Activated CD4-positive, alpha-beta T cell treated with anti-CD3 and anti-CD28 coated beads, Interleukin-2, amount 10 ng/mL, durations not matched to agents 24 days and 14 days (primary cell): ENCODE measurements at regions not wholly inside any gene's neighbourhood (a gene's known extent, or its start where the extent isn't known, plus 50 kb on each side); places are given as distances from the start of the nearest gene placed in this dataset.

ENCODE experiments used
- DNase-seq: peaks from one replicate; pipeline ENCODE4 v3.0.0; 2022
- H3K27ac Mint-ChIP-seq: one replicate; pipeline ENCODE4 v1.8.0; 2022; ENCODE audit warnings: mild to moderate bottlenecking, mixed read lengths
- H3K27me3 Mint-ChIP-seq: one replicate; pipeline ENCODE4 v1.8.0; 2022; ENCODE audit warnings: mixed read lengths
- H3K36me3 Mint-ChIP-seq: one replicate; pipeline ENCODE4 v1.8.0; 2022; ENCODE audit warnings: low read depth, mild to moderate bottlenecking, mixed read lengths
- H3K4me1 Mint-ChIP-seq: one replicate; pipeline ENCODE4 v1.8.0; 2021; ENCODE audit warnings: mixed read lengths
- H3K4me3 Mint-ChIP-seq: one replicate; pipeline ENCODE4 v1.8.0; 2022; ENCODE audit warnings: mild to moderate bottlenecking, moderate library complexity, mixed read lengths
- H3K9me3 Mint-ChIP-seq: one replicate; pipeline ENCODE4 v1.8.0; 2021; ENCODE audit warnings: mixed read lengths
- intact Hi-C: fragments of 100-400 bp; cut with micrococcal nuclease; formaldehyde crosslinking; loops from one replicate; pipeline ENCODE4 v1.15.1; 2023

- no peaks in the 10 kb centered on the region for H3K9me3 Mint-ChIP-seq
- no peak for DNase-seq
- no peaks in the 10 kb centered on the region for H3K27me3 Mint-ChIP-seq
- intact Hi-C loops, result no loop called here
- no peaks in the 10 kb centered on the region for H3K36me3 Mint-ChIP-seq
- H3K4me1 Mint-ChIP-seq, result no peaks in the 10 kb centered on the region
- H3K27ac Mint-ChIP-seq, result no peak overlapping the region
- H3K4me3 Mint-ChIP-seq, result no peak overlapping the region
Measured at GRCh38 chr4:187178084-187178483, 454.4 kb upstream of the FAT1 start.

GRCh38 chr4:187178587-187178986 lies 454.9 kb upstream of the FAT1 start:
- Mint-ChIP-seq H3K4me3 (no peak overlapping the region), H3K4me1 (no peaks in the 10 kb centered on the region)
- intact Hi-C loops, result no loop called here

DNA sequence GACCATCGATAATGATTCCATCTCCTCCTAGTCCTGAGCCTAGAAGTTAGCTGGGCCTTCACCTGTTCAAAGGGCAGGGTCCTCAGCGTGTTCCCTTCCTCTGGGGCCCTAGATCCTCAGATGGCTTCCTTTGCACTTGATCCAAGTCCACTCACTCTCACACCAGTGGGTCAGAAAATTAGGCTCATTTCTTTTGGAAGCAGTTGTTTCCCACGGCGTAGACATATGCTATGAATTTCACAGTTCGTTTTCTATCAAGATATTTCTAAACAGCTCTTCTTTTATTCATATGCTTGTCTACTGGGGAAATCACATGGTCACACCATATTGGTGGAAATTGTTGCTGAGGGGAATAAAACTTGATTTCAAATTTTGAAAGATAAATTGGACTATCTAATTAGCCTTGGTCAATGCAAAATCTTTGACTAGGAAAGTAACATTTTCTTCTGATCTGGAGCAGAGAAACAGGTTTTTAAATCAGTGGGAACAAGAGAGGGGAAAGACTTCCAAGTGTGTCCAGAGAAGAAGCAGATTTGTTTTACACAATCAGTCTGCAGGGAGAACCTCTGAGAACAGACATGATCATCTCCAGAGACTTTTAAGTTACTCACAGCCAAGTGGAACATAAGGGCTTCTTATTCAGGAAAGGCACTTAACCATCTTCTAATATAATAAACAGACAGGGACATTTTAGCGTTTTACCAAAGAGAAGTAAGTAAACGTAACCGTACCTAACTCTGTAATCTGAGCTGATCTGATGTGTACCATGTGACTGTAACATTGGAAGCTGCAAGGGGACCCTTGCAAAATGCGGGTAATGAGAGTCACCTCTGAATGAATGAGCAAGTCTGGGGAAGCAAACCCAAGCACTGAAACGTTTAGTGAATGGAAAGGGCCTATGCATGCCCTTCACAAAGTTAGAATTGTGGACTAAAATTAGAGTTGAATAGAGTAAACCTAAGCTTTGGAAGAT lies 455.7 kb upstream of the FAT1 start:
- DNase-seq, result no peak

More at GRCh38 chr4:187178587-187178986, 454.9 kb upstream of the FAT1 start:
- no peak overlapping the region for H3K27ac Mint-ChIP-seq
- no peaks in the 10 kb centered on the region for H3K9me3 Mint-ChIP-seq
- DNase-seq, result no peak
- no peaks in the 10 kb centered on the region for H3K36me3 Mint-ChIP-seq
- no peaks in the 10 kb centered on the region for H3K27me3 Mint-ChIP-seq

DNA sequence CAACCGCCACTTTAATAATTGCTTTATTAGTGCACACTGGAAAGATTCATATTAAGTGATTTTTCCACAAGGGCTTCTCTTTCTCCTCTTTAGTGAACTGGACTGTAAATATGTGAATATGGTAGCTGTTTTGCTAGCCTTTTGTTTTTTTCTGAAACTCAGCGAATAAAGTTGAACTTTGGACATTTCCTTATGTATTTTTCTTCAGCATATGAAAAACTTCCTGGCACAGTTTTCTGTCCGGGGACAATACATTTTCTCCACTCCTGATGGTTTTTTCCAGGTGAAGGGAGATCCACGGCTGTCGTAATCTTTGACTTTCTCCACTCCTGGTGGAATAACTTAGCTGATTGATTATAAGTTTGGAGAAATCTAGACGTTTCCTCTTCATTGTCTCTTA lies 457.4 kb upstream of the FAT1 start:
- Mint-ChIP-seq H3K9me3 (no peaks in the 10 kb centered on the region), H3K36me3 (no peaks in the 10 kb centered on the region), H3K27me3 (no peaks in the 10 kb centered on the region), H3K4me3 (no peak overlapping the region), H3K4me1 (no peaks in the 10 kb centered on the region), H3K27ac (no peak overlapping the region)
- intact Hi-C loops, result no loop called here
- no peak for DNase-seq

More for the DNA sequence above, 455.7 kb upstream of the FAT1 start:
- intact Hi-C loops, result no loop called here
- Mint-ChIP-seq H3K4me3 (no peak overlapping the region), H3K4me1 (no peaks in the 10 kb centered on the region), H3K27me3 (no peaks in the 10 kb centered on the region), H3K9me3 (no peaks in the 10 kb centered on the region), H3K27ac (no peak overlapping the region), H3K36me3 (no peaks in the 10 kb centered on the region)

DNA sequence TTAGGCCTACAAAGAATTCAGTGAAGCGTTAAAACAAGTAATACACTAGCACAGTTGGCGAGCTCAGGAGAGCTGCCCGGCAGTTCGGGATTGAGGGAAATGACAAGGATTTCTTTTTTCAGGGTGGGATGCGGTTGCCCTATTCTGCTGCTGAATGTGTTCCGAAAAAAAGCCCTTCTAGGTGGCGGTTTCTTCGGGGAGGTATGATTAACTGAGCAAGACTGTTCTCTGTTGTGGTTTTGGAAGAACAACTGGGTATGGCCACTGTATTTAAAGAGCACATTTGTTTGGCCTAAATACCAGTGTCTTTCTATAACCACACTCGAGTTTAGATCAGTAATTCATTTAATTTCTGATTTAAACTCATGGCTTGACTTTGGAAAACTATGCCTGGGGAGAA lies 459.7 kb upstream of the FAT1 start:
- H3K27ac Mint-ChIP-seq, result no peak overlapping the region
- no peaks in the 10 kb centered on the region for H3K27me3 Mint-ChIP-seq
- DNase-seq, result no peak
- no peak overlapping the region for H3K4me3 Mint-ChIP-seq
- no peaks in the 10 kb centered on the region for H3K36me3 Mint-ChIP-seq
- H3K9me3 Mint-ChIP-seq, result no peaks in the 10 kb centered on the region
- no peaks in the 10 kb centered on the region for H3K4me1 Mint-ChIP-seq
- intact Hi-C loops, result no loop called here

GRCh38 chr4:187183826-187184225 lies 460.2 kb upstream of the FAT1 start:
- H3K36me3 Mint-ChIP-seq, result no peaks in the 10 kb centered on the region
- no peak overlapping the region for H3K27ac Mint-ChIP-seq
- DNase-seq, result no peak
- intact Hi-C loops, result no loop called here
- H3K4me1 Mint-ChIP-seq, result no peaks in the 10 kb centered on the region
- H3K27me3 Mint-ChIP-seq, result no peaks in the 10 kb centered on the region
- H3K9me3 Mint-ChIP-seq, result no peaks in the 10 kb centered on the region
- H3K4me3 Mint-ChIP-seq, result no peak overlapping the region

GRCh38 chr4:187184508-187184907 lies 460.9 kb upstream of the FAT1 start:
- H3K27me3 Mint-ChIP-seq, result no peaks in the 10 kb centered on the region
- no peak overlapping the region for H3K4me3 Mint-ChIP-seq
- no peak overlapping the region for H3K27ac Mint-ChIP-seq
- DNase-seq, result no peak
- no peaks in the 10 kb centered on the region for H3K36me3 Mint-ChIP-seq
- H3K4me1 Mint-ChIP-seq, result no peaks in the 10 kb centered on the region
- no peaks in the 10 kb centered on the region for H3K9me3 Mint-ChIP-seq
- intact Hi-C loops, result no loop called here

- Mint-ChIP-seq H3K9me3 (no peaks in the 10 kb centered on the region), H3K27me3 (no peaks in the 10 kb centered on the region)
Measured at GRCh38 chr4:187188118-187188517, 464.5 kb upstream of the FAT1 start.

DNA sequence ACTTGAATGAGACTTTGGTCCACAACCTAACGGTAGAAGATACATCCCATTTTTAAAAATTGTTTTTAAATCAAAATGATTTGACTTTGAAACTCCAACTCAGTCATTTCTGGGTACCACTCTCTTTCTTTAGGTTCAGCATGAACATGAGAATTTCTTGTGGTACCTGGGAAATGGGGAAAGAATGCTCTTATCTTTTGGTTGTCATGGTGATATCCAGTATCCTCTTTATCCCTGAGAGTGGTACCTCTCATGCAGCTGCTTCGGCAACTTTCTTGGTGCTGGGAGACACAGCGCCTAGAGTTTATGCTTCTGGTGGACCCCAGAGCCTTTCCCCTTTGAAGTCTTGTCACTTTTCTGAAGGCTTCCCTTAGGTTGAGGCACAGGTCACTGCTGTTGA lies 465.1 kb upstream of the FAT1 start:
- intact Hi-C loops, result no loop called here
- no peak for DNase-seq
- Mint-ChIP-seq H3K27ac (no peak overlapping the region), H3K36me3 (no peaks in the 10 kb centered on the region), H3K4me1 (no peaks in the 10 kb centered on the region), H3K9me3 (no peaks in the 10 kb centered on the region), H3K27me3 (no peaks in the 10 kb centered on the region), H3K4me3 (no peak overlapping the region)

More at GRCh38 chr4:187188118-187188517, 464.5 kb upstream of the FAT1 start:
- no peak overlapping the region for H3K27ac Mint-ChIP-seq
- H3K4me1 Mint-ChIP-seq, result no peaks in the 10 kb centered on the region
- H3K36me3 Mint-ChIP-seq, result no peaks in the 10 kb centered on the region
- intact Hi-C loops, result no loop called here
- H3K4me3 Mint-ChIP-seq, result no peak overlapping the region
- no peak for DNase-seq

- Mint-ChIP-seq H3K27ac (no peak overlapping the region), H3K4me1 (no peaks in the 10 kb centered on the region), H3K9me3 (peaks cover 3% of the 10 kb centered on the region), H3K4me3 (no peak overlapping the region), H3K27me3 (no peaks in the 10 kb centered on the region), H3K36me3 (no peaks in the 10 kb centered on the region)
- DNase-seq, result no peak
- intact Hi-C loops, result no loop called here
Measured at GRCh38 chr4:187190390-187190789, 466.7 kb upstream of the FAT1 start.

DNA sequence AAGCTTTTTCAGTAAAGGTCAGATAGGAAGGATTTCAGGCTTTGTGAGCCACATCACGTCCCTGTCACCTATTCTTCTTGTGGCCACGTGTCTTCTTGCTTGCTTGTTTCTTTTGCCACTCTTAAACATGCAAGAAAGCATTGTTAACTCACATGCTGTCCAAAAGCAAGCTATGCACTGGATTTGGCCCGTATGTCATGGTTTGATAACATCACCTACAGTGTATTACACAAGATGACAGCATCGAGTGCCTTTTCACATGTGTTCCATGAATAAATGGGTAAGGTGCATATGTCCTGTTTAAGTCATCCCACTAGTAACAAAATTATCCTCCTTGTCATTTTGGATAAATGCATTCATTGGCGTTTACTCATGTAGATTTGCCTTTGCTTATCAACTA lies 468.0 kb upstream of the FAT1 start:
- Mint-ChIP-seq H3K4me1 (no peaks in the 10 kb centered on the region), H3K4me3 (no peak overlapping the region), H3K36me3 (no peaks in the 10 kb centered on the region), H3K27me3 (no peaks in the 10 kb centered on the region), H3K27ac (no peak overlapping the region), H3K9me3 (peaks cover 3% of the 10 kb centered on the region)
- no peak for DNase-seq
- intact Hi-C loops, result no loop called here

- no peaks in the 10 kb centered on the region for H3K27me3 Mint-ChIP-seq
- H3K27ac Mint-ChIP-seq, result no peak overlapping the region
Measured at GRCh38 chr4:187192266-187192665, 468.6 kb upstream of the FAT1 start.

GRCh38 chr4:187193141-187193540 lies 469.5 kb upstream of the FAT1 start:
- Mint-ChIP-seq H3K27me3 (no peaks in the 10 kb centered on the region), H3K27ac (no peak overlapping the region), H3K4me3 (no peak overlapping the region), H3K36me3 (no peaks in the 10 kb centered on the region), H3K9me3 (peaks cover 3% of the 10 kb centered on the region), H3K4me1 (no peaks in the 10 kb centered on the region)
- intact Hi-C loops, result no loop called here
- no peak for DNase-seq

More at GRCh38 chr4:187192266-187192665, 468.6 kb upstream of the FAT1 start:
- no peaks in the 10 kb centered on the region for H3K4me1 Mint-ChIP-seq
- peaks cover 3% of the 10 kb centered on the region for H3K9me3 Mint-ChIP-seq
- no peak for DNase-seq
- intact Hi-C loops, result no loop called here
- no peaks in the 10 kb centered on the region for H3K36me3 Mint-ChIP-seq
- no peak overlapping the region for H3K4me3 Mint-ChIP-seq

DNA sequence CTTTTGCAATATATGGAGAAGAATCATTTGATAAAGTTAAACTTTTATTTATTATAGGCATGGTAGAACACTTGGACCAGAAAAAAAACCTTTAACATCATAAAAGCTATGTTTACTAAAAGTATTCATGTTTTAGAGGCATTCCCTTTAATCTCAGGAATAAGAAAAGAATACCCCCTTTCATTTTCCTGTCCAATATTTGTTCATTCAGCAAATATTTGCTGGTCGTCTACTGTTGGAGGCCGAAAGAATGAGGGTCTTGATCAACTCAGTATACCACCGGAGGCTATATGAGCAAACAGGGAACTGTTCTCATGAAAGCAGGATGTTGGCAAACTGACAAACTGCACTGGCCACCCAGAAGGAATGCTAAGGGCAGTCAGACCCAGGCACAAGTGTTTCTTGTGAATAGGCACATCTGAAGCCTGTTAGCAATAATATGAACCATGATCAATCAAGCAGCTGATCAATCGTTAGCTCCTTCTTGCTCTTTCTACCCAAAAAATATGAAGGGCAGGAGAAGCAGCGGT lies 480.8 kb upstream of the FAT1 start:
- Mint-ChIP-seq H3K9me3 (no peaks in the 10 kb centered on the region), H3K36me3 (no peaks in the 10 kb centered on the region)

More for the DNA sequence above, 480.8 kb upstream of the FAT1 start:
- no peak for DNase-seq
- Mint-ChIP-seq H3K27me3 (no peaks in the 10 kb centered on the region), H3K4me1 (no peaks in the 10 kb centered on the region), H3K4me3 (no peak overlapping the region), H3K27ac (no peak overlapping the region)
- intact Hi-C loops, result no loop called here
